ENCODE measurements at regions not wholly inside any gene's neighbourhood (a gene's known extent, or its start where the extent isn't known, plus 50 kb on each side); places are given as distances from the start of the nearest gene placed in this dataset.
"Not testable (repeated sequence)": the region's sequence is repeated elsewhere in the genome, so short reads cannot be mapped to it uniquely, and the experiment has no call there.

- no peak for DNase-seq (ENCODE audit: low read depth)
These were observed 65.2 kb downstream of the DMRT2 start for GRCh38 chr9:1115370-1115769.

DNA sequence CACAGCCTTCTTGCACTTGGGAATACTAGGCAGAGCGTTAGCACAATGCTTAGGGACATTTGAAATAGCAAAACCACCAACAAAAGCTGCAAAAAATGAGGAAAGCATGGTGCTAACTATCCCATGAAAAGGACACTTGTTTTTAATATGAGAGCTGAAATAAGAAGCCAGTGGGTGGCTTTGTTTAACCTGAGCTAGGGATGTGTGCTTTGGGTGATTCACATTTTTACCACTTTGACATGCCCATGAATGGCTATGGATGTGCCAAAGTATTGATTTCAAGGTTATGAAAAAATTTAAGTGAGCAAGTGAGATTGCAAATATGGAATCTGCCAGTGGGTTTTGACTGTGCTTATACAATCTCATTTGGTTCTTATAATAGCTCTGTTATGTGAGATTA lies 67.3 kb downstream of the DMRT2 start:
- no peak for DNase-seq (ENCODE audit: low read depth)

GRCh38 chr9:1120500-1121165 lies 70.5 kb downstream of the DMRT2 start:
- DNase-seq (ENCODE audit: low read depth) = no peak

- peak; percentile 82 for DNase-seq (ENCODE audit: low read depth)
These were observed 75.6 kb downstream of the DMRT2 start for GRCh38 chr9:1125741-1126140.

- DNase-seq (ENCODE audit: low read depth) = no peak
These were observed 77.9 kb downstream of the DMRT2 start for GRCh38 chr9:1128046-1128445.

DNA sequence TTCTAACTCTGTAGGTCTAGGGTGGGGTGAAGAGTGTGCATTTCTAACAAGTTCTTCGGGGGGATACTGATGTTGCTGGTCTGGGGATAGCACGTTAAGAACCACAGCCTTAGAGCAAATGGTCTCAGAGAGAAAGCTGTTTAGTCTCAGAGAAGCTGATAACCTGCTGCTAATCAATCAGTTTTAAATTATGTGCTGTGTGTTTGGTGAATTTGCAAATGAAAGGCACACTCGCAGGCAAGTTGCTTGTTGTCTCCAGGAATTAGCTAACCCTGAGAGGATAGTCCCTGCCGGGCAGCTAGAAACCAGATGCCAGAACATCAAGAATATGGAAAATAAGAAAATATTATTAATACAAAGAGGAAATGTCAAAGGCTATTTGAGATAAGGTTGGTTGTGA lies 79.2 kb downstream of the DMRT2 start:
- DNase-seq (ENCODE audit: low read depth) = no peak

DNA sequence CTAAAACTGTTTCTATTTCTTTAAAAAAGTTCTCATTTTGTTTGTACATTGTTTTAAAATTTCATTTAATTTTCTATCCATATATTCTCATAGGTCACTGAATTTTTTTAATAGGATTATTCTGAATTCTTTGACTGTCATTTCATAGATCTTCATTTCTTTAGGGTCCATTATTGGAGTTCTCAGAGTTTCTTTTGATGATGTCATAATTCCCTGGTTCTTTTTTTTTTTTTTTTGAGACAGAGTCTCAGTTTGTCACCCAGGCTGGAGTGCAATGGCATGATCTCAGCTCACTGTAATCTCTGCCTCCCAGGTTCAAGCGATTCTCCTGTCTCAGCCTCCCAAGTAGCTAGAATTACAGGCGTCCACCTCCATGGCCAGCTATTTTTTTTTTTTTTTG lies 89.9 kb downstream of the DMRT2 start:
- no peak for DNase-seq (ENCODE audit: low read depth)

DNA sequence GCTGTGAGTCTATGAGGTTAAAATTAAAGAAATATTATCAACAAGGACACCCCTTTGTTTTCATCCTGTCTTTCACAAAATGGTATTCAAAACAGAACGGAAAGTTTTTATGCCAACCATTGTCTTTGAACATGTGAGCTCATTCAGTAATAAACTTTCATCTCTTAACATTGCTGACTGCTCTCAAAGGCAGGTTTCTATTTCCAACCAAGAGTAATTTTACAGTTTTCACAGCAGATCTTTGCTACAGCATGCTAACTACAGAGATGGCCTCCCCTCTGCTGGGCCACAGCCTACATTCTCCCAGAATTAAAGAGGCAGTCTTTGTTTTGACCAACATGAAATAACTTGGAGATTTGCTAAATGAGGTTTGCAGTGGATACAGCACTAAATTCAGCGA lies 101.5 kb downstream of the DMRT2 start:
- DNase-seq (ENCODE audit: low read depth) = no peak

DNA sequence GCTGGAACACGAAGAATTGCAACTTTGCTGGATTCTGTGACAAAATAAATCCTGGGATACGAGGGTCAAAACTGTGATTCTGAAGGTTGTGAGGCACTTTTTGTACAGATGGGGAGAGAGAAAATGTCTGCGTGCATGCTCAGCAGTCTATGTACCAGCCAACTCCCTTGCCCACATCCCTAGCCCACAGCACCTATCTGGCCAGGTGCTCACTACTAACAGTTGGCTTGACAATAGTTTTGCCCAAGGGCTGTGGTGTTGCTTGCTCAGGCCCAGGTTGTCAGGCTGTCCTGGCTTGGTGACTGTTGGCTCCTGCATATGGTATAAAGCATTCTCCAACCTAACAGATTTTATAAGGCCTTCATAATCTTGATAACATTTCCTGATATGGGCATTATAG lies 102.0 kb downstream of the DMRT2 start:
- DNase-seq (ENCODE audit: low read depth) = no peak

- peak; percentile 57 for DNase-seq (ENCODE audit: low read depth)
These were observed 104.6 kb downstream of the DMRT2 start for GRCh38 chr9:1154739-1155138.

DNA sequence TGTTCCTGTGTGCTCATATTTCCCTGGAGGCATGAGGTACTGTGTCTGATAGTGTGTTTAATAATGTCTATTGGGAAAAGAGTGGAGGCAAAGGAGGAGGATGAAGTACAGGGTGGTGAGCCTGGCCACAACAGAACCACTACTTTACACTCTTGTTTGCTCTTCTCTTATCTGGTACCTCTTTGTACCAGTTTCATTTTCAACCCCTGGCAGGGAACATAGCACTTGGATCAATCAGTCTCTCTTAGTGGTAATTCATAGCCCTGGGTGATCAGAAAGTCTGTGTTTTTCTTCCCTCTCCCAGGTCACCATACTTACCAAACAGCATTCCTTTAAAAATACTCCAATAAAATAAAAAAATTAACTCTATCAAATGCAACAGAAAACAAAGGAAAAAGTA lies 105.4 kb downstream of the DMRT2 start:
- no peak for DNase-seq (ENCODE audit: low read depth)

- no peak for DNase-seq (ENCODE audit: low read depth)
These were observed 106.8 kb downstream of the DMRT2 start for GRCh38 chr9:1156794-1157550.

GRCh38 chr9:1157836-1158235 lies 107.7 kb downstream of the DMRT2 start:
- DNase-seq (ENCODE audit: low read depth) = no peak

GRCh38 chr9:1170918-1171317 lies 120.8 kb downstream of the DMRT2 start:
- DNase-seq (ENCODE audit: low read depth) = no peak

DNA sequence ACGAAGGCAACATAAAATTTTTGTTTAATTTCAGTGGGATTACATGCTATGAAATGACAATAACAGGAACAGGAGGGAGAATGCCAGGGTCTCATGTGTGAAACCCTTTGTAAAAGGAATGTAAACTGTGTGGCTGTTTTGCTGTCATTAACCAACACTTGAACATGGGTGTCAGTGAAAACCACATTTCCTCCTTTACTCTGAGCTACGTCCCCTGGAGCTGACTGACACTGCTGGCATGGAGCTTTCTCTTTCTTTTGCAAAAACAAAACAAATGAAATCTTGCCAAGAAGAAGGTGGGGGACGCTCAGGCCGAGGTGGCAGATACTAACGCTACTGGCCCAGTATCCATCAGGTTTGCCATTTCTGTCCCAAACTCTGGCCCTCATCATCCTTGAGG lies 121.4 kb downstream of the DMRT2 start:
- no peak for DNase-seq (ENCODE audit: low read depth)

DNA sequence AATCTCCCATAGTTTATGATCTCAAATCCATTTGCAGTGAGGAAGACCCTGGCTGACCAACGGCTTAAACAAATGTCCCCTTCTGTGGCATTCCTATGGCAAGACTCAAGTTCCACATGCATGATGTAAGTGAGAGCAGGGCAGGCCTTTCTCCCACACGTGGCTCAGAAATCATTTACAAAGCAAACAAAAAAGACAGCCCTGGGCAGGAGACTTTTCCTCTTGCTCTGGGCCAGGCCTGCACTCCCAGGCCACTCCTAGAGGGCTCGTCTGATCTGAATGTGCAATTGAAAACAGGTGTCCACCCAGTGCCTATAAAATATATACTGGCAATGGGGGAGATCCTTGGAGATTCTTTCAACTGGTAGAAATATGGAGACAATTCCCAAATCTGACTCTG lies 123.1 kb downstream of the DMRT2 start:
- peak; percentile 35 for DNase-seq (ENCODE audit: low read depth)

DNA sequence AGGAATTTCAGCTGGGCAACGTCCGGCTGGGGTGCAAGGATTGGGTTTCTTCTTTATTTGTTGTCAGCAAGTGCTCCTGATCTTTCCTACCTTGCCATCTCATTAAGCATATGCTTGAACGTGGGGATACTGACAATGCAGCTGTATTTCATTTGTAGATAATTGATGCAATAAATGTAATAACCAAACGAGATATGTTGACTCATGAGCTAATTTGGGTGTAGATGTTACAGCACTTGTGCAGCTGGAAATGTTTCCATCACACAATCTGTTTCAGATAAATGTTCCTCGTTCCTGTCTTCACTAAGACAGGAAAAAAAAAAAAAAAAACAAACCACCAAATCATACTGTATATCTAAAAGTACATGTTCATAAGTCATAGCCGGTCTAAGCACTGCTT lies 123.8 kb downstream of the DMRT2 start:
- no peak for DNase-seq (ENCODE audit: low read depth)

GRCh38 chr9:1179366-1179765 lies 129.2 kb downstream of the DMRT2 start:
- peak; percentile 8 for DNase-seq (ENCODE audit: low read depth)

GRCh38 chr9:1184146-1184545 lies 134.0 kb downstream of the DMRT2 start:
- DNase-seq (ENCODE audit: low read depth) = no peak

DNA sequence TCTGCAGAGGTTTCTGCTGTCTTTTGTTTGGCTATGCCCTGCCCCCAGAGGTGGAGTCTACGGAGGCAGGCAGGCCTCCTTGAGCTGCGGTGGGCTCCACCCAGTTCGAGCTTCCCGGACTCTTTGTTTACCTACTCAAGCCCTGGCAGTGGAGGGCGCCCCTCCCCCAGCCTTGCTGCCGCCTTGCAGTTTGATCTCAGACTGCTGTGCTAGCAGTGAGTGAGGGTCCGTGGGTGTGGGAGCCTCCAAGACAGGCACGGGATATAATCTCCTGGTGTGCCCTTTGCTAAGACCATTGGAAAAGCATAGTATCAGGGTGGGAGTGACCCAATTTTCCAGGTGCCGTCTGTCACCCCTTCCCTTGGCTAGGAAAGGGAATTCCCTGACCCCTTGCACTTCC lies 137.0 kb downstream of the DMRT2 start:
- not testable (repeated sequence) for DNase-seq (ENCODE audit: low read depth)

DNA sequence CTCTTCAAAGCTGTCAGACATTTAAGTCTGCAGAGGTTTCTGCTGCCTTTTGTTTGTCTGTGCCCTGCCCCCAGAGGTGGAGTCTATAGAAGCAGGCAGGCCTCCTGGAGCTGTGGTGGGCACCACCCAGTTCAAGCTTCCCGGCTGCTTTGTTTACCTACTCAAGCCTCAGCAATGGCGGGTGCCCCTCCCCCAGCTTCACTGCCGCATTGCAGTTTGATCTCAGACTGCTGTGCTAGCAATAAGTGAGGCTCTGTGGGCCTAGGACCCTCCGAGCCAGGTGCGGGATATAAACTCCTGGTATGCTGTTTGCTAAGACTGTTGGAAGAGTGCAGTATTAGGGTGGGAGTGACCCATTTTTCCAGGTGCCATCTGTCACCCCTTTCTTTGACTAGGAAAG lies 145.5 kb downstream of the DMRT2 start:
- not testable (repeated sequence) for DNase-seq (ENCODE audit: low read depth)

- DNase-seq (ENCODE audit: low read depth) = peak; percentile 23
These were observed 147.9 kb downstream of the DMRT2 start for GRCh38 chr9:1198085-1198484.

DNA sequence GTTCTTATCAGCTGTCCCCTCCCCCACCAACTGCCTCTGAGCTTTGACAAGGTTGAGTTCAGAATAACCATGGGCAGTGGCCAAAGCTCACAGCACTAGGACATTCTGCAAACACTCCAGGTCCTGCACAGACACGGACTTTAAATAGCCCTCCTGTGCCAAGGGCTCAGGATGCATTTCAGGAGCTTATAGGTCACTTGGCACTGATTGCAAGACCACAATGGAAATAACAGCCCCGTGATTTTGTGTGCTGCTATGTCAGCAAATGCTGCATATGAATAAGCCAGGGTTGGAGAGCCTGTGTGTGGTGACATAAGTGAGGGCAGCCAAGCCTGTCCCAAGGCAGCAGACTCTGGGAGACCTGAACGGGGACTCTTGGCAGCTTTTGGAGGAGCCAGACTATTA lies 150.7 kb downstream of the DMRT2 start:
- DNase-seq (ENCODE audit: low read depth) = no peak

Data from HT1080 (cell line).